ENCODE measurements at regions not wholly inside any gene's neighbourhood (a gene's known extent, or its start where the extent isn't known, plus 50 kb on each side); places are given as distances from the start of the nearest gene placed in this dataset.
A peak's percentile ranks its signal among the peaks of the same experiment; 100 is the strongest.
"Not testable (repeated sequence)": the region's sequence is repeated elsewhere in the genome, so short reads cannot be mapped to it uniquely, and the experiment has no call there.

DNA sequence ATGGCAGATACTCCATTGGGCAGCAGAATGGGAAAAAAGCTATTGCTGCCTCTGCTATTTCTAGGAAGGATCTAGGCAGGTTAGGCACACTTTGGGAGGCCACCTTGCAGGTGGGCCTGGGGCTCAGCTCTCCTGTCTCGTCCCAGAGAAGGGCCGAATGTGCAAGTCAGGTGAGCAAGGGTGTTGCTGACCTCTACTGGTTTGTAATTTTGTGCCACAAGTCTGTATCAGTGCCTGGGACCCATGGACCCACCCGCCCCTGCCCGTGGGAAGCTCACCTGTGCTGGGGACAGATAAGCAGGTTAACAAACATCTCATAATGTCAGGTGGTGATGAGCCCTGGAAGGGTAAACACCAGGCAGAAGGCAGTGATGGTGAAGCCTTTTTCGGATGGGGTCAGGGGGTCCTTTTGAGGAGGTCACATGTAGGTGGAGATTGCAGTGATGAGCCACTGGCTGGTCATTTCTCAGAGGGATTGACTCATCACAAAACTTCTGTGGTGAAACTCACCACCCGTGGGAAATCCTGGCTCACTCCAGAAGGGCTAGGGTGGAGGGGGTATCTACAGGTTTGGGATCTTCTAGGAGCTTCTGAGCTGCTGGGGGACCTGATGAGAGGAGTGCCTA, 161.3 kb downstream of the KLF13 start:
- no peak for DNase-seq

DNA sequence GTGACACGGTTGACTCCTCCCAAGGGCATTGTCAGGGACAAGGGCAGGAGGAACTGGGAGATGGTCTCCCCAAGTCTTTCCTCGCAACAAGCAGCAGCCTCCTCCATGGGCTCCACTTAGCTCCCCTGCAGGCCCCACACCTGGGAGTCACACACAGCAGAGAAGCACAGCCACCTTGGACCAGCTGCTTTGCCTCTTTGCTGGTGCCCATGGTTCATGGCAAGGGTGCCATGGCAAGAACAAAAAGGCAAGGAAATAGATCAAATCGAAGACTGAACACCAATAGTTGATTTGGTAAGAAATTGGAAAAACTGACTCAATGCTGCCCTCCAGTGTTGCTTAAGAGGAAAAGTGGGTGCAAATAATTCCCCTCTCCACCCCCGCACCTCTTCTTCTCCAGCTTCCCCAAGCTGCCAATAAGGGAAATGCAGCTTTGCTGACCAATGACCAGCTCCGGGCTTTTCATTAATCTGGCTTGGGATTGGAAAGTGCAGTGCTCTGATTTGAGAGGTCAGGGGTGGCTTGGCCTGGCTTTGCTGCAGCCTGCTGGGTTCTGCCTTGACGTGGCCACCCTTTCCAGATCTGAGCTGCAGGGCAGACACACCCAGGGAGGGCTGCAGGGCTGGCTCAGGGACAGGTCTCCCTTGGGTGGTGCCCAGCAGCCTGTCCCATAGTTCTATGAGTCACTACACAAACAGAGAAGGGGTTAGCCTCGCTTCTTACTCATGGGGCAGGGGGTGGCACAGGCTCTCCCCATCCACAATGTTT, 162.0 kb downstream of the KLF13 start:
- peak in 8 of 14 donors; percentile 15 to 73 (median 34) for DNase-seq

DNA sequence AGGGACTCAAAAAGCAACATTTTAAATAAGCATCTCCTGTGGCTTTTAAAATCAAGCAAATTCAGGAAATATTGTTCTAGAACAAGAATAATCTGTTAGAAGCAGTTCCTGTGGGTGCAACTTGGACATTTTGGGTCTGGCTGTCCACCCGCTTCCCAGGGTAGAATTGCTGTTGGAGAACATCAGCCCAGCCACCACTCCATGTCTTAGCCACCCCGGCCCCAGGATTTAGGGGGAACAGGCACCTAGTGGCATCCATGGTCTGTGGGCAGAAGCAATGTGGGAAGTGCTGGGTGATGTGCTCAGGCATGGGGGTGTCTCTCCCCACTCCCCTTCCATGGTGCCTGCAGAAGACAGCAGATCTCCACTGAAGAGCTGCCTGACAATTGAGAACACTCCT, 162.6 kb downstream of the KLF13 start:
- DNase-seq: no peak

DNA sequence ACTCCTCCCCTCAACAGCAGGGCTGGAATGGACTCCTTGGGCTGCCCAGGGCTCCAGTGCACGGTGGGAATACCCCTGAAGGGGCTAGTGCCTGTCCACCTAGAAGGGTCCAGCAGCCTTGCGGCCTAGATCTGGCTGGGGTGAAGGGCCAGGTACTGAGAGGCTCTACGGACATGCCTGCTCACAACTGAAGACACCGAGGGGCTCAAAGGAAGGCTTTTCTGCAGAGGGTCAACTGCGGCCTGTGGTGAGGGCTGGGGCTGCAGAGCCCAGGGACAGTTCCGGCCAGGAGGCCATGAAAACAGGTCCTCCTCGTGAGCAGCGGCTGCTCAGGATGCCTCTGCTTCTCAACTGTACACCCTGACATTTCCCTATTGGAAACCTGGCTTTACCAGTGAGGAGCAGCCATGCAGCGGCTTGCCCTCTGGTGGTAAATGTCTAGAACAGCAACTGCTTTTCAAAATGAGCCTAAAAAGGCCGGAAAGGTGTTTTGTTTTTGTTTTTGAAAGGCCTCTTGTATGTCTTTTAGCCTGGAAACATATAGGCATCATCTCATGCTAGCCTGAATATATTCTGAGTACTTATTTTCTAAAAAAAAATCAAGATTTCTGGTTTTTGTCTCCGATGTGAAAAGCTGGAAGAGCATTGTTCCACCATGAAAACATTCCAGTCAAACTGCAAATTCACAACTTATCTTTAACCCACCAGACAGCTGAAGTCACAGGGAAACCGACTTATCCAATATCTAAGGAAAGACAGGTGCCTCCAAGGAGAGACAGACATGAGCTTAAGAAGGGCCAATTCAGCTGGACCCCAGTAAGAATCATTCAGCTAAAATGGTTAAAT, 163.4 kb downstream of the KLF13 start:
- peak in 2 of 14 donors; percentile 21 to 54 for DNase-seq

DNA sequence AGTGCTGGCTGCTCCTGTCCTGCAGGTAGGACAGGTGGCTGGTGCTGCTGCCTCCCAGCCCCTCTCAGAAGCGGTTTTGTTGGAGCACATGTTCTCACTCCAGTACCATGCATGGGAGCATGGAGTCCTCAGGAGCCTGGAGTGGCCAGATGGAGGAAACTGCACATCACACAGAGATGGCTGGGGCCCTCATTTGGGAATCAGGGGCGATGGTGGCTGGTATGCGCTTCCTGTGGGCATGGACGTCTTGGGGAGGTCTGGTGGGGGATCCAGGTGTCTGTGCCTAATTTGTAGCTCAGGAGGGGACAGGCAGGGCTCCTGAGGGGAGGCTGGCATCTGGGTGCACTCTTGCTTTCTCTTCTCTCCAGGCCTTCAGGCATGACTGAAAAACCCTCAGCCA, 168.2 kb downstream of the KLF13 start:
- no peak for DNase-seq

DNA sequence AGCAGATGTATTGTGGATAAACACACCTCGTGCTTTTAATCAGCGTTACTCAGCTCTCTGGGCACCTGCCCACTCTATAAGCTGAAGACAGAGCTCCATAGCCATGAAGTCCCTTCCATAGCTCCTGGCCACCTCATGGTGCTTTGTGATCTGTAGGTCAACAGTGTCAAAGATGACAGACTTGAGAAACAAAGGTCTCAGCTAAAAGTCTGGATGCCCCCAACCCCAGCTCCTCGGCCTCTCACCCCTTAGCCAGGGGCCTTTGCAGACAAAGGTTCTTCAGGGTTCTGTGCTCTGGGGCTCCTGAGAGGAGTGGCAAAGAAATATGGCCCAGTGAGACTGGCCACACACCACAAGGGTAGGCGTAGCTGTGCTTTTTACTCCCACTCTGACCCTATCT, 168.6 kb downstream of the KLF13 start:
- DNase-seq: no peak

DNA sequence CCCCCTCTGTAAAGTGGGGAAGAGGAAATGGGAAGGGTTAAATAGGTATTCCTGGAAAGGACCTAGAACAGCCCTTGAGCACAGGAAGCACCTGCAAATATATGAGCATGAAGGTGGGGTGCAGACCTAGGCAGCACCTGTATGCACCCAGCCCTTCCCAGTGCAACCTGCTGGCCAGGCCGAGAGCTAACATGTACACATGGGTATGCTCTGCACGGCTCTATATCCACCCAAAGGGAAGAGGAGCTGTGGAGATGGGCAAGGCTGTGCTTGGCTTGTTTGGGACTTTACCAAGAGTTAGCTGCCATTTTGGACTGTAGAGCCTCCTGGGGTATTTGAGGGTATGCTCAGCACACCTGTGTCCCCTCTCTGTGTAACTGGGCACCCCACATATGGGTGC, 171.2 kb downstream of the KLF13 start:
- no peak for DNase-seq

DNA sequence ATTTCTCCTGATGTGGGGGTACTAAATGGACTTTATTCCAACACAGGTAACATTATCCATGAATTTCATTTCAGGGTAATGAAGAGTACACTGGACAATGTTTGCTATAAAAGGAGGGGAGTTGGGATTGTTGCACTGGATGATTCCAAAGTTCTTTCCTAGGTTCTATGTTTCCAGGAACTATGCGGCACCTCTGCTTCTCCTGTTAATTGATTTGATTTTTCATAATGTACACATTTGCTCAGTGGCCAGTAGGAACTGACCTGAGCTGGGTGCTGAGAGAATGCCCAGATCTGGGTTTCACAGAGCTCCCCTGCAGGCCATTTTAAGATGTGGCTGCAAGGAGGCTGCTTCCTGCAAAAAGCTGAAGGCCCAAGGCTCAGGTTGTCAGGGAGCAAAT, 171.7 kb downstream of the KLF13 start:
- DNase-seq: no peak

DNA sequence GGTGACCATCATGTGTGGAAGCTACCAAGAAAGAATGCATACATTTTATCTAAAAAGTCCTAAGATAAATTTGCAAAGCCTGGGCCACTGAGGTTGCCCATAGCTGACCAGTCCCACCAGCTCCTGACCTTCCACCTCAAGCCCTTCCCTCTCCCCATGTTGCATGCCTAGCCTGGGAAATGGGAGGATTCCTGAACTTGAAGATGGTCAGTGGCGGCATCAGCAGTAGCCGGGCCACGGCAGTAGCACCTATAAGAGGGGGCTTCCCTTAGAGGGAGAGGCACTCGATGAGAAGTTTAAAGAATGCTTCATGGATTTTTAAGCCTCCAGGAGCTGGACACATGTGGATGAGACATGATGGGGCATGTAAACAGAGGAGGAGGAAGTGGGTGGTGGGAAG, 172.1 kb downstream of the KLF13 start:
- no peak for DNase-seq

DNA sequence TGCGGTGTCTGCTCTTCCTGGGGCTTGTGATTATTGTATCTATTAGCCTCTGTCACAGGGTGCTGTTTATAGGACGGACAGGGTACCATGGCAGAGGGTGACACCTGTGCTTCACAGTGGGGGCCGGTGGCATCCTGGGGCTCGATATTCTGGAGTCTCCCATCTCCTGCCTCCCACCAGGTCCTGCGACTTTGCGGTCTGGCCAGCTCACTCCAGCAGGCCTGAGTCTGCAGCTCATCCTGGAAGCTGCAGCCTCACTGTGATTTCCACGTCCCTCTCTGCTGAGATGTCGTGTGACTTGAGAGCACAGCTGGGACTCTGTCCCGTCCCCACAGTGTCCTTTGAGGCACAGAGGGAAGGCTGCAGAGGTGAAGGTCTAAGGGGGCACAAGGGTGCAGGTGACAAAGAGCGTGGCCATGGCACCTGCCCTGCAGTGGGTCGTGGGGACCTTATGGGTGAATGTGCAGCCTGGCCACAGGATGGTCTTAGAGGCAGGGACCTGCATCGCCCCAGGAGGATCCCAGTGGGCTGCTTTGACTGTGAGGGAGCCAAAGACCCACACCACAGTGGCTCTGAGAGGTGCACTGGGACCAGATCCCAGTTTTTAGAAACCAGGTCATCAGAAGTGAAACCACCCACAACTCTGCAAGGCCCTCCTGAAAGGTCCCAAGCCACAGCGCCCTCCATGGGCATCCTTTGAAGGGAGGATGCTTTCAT, 172.8 kb downstream of the KLF13 start:
- DNase-seq: no peak

DNA sequence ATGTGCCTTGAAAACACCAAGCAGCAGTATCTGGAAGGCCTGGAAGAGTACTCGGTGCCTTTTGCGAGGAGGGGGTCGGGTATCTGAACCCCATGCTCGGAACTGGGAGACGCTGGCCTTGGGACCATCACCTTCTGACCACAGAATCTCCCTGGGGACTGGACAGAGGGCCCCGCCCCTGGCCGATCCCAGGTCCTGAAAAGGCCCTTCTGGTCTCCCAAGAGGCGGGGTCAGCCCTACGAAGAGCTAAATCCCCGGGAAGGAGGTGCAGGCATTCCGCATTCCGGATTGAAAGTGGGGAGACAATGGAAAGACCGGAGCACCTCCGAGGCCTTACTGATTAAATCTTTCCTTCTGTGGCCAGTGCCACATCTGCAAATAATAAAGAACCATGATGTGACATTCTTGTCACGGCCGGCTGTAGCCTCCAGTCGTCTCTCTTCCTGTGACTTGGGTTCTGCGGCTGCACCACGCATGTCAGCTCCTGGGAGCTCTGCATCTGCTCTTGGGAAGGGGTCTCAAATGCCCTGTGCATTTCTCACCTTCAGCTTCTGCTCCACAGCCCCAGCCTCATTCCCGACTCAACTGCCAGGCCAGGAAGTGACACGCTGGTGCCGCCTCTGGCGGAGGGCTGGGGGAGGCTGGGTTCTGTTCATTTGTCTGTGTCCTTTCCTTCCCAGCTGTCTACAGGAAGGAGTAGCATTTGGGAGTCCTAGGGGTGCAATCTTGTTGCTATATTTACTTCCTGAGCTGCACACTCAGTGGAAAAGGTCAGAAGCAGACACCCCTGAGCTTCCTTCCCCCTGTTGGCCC, 173.5 kb downstream of the KLF13 start:
- no peak for DNase-seq

DNA sequence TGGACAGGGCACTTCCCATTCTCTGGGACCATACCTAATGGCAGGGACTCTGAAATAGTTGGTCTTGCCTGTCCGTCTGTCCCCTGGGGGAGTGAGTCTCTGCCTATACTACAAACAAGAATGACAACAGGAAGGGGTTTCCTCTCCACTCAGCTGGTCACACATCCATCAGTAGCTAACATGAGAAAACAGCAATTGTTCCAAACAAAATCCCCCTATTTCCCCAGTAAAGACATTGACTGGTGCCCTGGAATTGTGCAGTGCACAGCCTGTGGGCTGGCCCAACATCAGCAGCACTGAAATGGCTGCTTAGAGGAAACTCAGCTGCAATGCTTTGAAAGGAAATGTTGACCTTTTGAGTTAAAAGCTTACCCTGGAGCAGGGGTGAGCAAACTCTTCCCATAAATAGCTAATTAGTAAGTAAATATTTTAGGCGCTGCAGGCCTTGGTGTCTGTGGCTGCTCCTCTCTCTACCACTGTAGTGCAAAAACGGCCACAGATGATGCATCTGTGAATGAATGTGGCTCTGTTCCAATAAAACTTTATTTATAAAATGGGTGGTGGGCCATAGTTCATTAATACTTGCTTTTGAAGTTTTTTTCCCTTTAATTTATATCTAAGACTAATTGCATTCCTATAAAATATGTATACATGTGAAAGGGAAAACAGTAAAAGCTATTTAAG, 174.3 kb downstream of the KLF13 start:
- DNase-seq: no peak

DNA sequence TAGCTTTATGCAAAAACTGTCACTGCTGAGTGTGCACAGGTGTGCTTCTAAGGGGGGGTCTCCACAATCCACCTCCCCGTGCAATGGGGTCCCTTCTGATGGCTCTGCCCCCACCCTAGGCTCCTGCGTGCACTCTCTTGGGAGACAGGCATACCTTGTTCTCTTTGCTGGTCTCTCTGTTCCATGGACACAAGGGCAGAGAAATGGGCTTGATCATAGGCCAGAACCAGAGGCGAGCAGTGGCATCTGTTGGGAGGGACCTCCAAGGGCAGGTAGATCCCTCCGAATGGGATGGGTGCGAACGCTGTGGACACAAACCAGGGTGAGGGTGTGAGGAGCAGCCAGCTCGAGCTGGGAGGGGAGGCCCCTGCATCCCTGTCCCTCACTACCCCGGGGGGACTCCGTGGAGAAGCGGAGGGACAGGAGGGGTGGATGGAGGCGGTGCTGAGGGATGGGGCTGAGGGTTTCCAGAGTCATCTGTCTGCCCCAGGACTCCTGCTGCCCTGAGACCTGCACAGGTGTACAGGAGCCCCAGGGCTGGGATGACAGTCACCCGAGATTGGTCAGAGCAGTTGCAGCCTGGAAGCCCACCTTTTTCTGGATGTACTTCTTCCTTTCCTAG, 175.0 kb downstream of the KLF13 start:
- DNase-seq: no peak

DNA sequence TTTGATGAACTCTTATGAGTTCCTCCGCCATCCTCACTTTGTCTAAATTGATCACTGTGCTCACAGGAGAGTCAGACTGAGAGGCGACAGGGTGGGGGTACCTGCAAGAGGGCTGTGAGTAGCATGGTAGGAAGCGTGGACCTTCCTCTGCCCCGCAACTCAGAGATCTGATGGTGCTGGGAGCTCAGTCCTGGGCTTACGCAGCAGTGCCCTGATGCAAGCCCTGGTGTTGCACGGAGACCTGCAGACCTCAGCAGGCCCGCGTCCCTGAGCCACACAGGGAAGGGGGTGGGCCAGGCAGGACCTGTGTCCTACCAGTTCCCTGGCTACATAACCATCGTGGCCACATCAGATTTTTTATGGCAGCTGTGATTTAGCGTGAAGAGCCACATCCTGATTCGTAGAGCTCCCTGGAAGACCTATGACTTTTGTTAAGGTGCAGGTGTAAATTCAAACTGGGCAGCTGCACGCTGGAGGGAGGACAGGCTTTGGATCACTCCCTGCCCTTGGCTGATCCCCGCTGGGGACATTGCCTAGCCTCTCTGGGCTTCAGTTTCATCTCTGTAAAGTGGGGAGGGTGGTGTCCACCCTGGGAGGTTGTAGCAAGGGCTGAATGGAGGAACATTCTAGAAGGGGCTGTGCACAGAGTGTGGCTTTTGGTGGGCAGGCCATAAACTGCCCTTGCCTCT, 176.1 kb downstream of the KLF13 start:
- no peak for DNase-seq

DNA sequence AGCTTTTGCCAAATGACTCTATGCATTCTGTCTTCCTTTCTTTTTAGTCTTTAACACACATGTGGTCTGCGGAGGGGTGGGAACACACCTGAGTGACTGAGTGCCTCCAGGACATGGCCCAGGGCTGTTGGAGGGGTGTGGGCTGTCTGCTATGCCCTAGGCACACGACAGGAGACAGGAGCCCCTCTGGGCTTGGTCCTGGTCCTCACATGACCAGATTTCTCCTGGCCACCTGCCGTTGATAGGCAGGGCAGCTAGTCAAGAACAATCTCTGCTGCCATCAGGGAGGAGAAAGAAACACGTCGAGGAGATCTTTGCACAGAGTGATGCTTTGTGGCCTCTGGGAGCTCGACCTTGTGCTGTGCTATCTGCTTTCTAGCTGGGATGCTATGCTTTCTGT, 176.6 kb downstream of the KLF13 start:
- no peak for DNase-seq

DNA sequence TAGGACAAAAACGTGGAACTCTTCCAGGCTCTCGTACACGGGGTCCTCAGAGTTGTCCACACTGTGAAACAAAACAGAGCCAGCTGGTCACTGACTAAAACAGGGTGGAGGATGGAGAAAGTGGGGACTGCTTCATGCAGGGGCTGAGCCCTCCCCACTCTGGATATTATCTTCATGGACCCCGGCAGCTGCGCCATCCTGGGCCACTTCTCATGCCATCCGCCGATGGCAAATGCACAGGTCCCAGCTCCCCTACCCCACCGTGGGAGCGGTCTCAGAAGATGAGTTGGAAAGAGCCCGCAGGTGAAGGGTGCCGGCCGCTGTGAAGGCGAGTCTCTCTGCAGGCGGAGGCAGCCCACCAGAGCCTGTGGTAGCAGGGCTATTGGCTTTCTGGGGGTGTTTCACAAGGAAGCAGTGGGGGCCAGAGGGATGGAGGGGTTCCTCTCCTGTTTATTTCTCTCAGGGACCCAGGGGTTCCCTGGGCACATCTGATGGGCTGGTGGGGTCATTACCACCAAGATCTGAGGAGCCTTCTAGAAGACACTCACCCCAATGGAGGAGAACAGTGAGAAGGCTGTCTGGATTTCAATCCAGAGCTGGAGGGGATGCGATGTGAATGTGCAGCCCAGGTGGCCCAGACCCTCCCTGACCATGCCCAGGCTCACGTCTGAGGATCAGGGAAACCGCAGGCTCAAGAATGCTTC, 177.3 kb downstream of the KLF13 start:
- DNase-seq: no peak

DNA sequence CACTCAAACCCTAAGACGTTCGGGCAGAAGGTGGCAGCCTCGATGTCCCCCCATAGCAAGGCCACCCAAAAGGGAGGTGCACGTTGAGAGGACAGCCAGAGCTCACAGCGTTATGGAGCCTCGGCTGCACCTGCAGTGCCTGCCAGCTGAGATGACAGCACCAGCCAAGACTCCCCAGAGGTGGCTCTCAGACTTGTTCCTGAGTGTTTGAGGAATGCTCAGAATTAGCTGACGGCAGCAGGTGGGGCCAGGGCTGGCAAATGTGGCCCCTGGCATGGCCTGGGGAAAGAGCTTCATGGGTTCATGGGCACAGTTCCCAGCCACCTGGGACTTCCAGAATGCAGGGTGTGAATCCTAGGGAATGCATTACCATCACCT, 177.8 kb downstream of the KLF13 start:
- no peak for DNase-seq

DNA sequence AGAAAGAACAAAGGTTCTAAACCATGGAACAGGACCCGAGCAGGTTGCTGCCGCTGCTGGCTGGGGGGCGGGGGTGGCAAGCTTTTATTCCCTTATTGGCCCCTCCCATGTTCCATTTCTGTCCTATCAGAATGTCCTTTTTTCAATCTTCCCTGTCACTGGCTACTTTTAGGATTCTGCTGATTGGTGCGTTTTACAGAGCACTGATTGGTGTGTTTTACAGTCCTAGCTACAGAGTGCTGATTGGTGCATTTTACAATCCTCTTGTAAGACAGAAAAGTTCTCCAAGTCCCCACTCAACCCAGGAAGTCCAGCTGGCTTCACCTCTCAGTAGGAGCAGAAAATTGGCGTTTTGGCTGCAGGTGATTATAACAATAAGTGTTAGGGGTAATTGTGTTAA, 180.9 kb downstream of the KLF13 start:
- DNase-seq: not testable (repeated sequence)

DNA sequence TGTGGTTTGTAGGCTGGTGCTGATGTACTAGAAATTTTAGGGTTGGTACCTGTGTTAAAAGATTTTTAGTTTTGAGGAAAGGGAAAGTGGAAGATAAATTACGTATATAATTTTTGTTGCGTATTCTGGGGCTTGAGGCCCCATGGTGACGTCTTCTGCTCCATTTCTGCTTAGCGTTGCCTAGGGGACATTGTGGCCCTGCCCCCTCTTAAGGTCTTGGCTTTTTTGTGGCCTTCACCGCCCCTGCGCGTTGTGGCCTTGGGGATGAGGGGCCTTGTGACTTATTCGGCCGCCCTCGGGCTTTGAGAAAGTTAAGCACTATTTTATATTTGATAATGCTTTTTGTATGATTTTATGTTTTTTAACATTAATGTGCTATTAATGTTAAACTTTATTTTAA, 182.0 kb downstream of the KLF13 start:
- DNase-seq: no peak

DNA sequence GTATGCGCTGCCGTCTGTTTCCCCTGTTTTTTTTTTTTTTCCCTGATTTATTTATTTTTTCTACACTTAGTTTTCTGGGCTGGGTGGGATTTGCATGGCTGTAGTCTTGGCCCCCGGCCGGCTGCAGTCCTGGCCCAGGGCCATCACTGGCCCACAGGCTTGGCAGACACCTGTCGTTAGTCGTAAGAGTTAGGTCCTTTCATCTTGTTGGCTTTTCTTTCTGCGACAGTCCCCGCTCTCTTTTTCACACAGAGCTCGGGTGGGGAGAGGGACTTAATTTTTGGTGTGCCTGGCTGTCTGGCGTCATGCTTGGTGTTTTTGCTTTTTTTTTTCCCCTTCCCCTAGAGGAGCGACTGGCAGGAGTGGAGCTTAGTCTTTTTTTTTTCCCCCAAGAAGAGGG, 183.4 kb downstream of the KLF13 start:
- no peak for DNase-seq

All from C1 segment of cervical spinal cord (tissue), 14 donors.